GM18507 (cell line): ENCODE measurements at regions not wholly inside any gene's neighbourhood (a gene's known extent, or its start where the extent isn't known, plus 50 kb on each side); places are given as distances from the start of the nearest gene placed in this dataset.
"Not testable (repeated sequence)": the region's sequence is repeated elsewhere in the genome, so short reads cannot be mapped to it uniquely, and the experiment has no call there.

Source experiments
- DNase-seq: peaks from one replicate; pipeline ENCODE4 v3.0.0; 2011; ENCODE audit warnings: low read depth; ENCODE audit not compliant: insufficient read length; ENCODE audit errors: extremely low spot score
- FAIRE-seq: peaks from 2 replicates; lab custom pipeline; 2011; peaks lifted over from hg19 to GRCh38; lab: Jason Lieb, UNC

DNA sequence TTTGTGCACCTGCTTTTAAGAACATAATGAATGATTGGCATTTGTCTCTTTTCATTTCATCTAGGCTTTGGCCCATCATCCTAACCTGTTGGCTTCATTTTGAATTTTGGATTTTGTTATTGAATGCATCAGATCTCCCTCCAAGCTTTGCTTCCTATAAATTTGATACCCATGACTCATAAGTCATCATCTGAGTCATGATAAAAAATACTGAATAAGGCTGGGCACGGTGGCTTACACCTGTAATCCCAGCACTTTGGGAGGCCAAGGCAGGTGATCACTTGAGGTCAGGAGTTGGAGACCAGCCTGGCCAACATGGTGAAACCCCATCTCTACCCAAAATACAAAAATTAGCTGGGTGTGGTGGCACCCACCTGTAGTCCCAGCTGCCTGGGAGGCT lies 139.5 kb upstream of the CRHR1 start:
- FAIRE-seq, result not testable (repeated sequence)

DNA sequence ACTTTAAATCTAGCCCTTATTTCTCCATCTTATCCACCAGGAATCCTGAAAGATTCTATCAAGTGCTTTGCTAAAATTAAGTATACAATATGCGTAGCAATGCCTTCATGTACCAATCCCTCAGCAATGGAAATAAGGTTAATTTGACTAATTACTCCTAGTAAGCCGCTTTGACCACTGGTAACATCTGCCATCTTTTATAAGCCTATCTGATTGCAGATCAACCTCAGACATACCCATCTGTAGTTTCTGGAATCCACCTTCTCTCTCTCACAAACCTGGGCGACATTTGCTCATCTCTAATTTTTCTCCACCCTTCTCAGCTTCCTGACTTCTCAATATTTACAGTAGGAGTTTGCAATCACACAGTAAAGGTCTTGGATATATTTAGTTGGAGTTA lies 138.8 kb upstream of the CRHR1 start:
- FAIRE-seq, result no peak
- no peak for DNase-seq

More for the DNA sequence above, 139.5 kb upstream of the CRHR1 start:
- not testable (repeated sequence) for DNase-seq

DNA sequence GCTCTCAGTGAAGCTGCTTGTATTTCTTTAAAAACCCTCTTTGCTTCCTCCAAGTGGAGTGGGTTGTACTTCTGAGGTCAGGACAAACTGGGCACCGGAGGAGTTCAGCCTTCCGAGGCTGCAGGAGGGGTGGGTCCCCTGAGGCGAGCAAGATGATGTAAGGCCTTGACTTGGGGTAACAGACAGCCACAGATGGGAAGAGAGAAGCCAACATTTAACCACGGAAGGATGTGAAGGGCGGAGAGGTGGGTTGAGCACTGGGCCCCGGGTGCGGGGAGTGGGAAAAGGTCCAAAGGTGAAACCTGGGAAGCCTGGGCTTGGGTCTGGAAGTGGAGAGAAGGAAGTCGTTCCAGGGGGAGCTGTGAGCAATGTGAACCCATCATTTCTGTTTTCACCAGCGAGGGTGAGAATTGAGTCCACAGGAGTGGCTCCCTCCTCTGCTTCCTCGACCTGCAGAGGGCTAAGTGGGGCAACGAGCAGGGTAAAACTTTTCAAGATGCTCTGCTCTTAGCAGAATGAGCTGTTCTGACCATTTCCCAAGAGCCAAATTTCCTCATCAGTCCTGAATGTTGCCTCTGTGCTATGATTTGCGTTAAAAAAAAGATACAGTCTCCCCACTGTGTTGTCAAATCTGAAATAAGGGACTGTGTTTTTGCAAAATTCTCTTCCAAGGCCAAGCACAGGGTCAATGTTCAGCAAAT lies 137.7 kb upstream of the CRHR1 start:
- DNase-seq, result no peak

DNA sequence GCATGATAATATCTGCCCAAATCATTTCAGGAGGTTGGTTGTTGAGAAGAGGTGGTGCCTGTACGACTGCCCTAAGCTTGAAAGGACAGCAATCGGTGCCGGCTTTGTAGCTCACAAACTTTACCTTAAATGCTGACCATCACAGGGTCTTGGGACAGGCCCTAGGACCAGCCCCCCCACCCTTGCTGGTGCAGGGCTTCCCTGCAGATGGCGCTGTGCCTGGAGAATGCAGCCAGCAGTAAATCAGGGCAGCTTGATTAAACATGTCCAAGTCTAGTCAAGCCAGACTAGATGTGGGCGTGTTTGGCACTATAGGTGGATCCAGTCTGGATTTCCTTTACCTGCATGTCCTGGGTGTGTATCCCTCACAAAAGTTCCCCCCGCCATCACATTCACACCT lies 135.5 kb upstream of the CRHR1 start:
- no peak for DNase-seq
- FAIRE-seq, result no peak

More for the DNA sequence above, 137.7 kb upstream of the CRHR1 start:
- FAIRE-seq, result no peak

DNA sequence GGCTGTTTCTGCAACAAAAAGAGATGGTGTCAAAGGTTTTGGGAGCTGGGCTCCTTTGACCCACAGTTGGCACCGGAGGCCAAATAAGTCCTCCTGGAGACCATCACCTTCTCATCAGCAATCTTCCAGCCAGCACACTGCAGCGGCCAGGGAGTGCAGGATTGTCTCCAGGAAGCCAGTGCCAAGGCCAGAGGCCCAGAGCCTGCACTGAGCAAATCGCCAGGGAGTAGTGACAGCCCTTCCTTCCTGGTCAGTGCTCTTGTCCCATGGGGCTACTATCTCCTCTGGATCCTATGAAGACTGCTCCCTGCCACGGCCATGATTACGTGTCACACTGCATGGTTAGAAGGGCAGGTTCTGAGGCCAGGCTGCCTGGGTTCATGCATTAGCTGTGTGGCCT lies 134.3 kb upstream of the CRHR1 start:
- no peak for DNase-seq

DNA sequence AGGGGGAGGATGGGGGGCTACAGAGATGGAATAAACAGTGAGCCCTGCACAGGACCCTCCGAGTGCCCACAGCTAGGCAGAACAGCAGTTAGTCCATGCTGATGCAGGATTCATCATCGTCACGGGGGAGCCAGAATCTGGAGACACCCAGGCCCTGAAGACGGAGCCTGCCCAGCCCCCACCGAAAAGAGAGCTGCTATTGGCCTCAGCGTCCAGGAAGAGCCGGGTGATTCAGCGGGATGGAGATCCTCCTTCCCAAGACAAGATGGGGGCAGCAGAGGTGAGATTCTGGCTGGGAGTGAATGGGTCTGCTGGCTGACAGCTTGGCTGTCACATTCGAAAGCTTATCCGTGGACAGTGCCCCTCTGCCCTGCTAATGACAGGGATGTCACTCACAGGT lies 133.6 kb upstream of the CRHR1 start:
- no peak for DNase-seq
- FAIRE-seq, result no peak

More for the DNA sequence above, 134.3 kb upstream of the CRHR1 start:
- no peak for FAIRE-seq

DNA sequence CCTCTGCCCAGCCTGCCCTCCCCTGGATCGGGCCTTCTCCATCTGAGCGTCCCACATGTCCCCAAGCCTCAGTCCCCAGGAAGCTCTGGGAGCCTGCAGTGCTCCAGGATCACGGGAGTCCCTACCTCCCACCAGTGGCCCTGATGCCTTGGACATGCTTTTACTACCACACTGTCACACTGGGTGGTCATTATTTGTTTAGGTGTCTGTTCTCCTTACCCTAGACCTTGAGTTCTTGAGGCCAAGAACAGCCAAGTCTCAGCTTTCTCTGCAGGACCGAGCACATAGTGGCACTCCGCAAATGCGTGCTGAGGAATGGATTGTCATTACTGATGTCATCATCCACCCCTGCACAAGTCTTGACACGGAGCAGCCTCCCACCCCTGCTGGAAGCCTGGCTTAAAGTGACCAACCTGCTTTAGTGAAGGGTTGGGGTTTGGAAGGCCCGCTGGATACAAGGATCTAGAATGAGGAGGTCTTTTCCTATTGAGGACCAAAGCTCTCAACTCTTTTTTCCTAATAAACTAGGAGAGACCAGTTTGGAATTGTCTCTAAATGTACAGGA lies 132.9 kb upstream of the CRHR1 start:
- FAIRE-seq (no peak), DNase-seq (no peak)

DNA sequence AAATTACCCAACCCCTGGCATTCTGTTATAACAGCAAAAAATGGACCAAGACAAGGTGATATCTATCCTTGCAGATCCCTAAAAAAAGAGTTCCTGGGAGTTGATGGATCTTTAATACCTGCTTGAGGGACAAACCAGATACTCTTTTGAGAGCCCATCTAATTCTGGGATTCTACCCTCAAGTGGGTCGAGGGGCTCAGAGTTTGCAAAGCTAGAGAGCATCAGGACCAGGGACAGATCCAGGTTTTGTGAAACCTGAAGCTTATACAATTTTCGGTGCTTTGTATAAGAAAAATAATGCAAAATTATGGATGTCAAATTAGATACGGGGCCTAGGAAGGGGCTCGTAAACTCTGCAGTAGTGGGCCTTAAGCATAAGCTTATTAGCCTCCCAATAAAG lies 130.5 kb upstream of the CRHR1 start:
- DNase-seq (no peak), FAIRE-seq (no peak)

DNA sequence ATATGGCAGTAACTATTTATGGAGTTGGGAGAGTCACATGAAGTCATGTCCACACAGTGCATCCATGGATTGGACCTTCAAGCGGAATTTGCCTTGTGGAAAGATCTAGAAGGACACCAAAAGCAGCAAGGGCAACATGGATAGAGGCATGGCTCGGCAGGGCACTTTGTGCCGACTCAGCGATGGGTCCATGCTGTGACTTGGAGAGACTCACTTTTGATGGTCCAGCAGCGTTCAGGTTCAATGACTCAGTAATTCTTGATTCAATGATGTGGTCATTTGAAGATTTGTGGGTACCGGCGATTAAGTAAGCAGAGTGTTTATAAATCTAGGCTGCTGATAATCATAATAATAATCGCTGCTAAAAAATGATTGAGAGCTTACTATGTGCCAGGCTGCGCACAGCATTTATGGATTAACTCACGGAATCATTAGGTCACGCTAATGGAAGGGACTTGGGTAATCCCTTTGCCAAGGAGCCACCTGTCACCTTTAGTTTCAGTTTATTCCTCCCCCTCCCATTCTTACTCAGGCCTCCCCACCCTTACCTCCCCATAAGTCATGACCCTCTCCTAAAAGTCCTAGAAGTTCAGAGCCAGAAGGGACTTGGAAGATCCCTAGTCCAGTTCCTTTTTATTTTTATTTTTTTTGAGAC lies 127.5 kb upstream of the CRHR1 start:
- FAIRE-seq (no peak), DNase-seq (no peak)

DNA sequence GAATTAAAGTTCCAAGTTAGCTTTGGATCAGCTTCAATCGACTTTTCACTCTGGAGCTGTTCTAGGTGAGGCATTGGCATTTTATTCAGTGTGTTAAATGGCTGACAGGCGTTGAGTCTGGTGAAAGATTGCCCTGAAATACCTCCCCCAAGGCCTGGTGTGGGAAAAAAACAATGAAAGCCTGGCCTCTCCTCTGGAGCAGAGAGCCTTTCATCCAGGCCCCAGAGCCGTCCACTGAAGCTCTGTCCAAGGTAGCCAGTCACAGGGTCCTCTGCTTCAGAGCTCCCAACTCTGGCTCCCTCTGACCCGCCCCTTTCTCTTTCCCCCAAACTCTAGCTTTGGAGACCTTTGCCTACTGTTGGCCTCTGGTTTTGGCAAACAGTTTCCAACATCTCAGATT lies 123.6 kb upstream of the CRHR1 start:
- no peak for FAIRE-seq
- no peak for DNase-seq

DNA sequence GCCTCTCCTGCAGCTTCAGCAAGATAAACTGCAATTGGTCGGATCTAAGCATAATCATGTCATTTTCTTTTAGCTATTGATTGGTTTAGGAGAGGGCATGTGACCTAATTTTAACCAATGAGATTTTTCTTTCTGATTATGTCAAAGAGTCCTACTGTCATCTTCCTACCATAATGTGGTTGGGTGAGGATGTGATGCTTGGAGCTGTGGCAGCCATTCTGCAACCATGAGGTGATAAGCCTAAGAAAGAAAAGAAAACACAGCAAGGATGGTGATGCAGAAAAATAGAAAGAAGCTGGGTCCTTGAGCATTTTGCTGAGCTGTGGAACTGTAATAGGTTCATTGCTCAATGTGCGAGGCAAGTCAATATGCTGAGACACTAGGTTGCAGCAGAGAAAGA lies 121.7 kb upstream of the CRHR1 start:
- FAIRE-seq (no peak), DNase-seq (no peak)

DNA sequence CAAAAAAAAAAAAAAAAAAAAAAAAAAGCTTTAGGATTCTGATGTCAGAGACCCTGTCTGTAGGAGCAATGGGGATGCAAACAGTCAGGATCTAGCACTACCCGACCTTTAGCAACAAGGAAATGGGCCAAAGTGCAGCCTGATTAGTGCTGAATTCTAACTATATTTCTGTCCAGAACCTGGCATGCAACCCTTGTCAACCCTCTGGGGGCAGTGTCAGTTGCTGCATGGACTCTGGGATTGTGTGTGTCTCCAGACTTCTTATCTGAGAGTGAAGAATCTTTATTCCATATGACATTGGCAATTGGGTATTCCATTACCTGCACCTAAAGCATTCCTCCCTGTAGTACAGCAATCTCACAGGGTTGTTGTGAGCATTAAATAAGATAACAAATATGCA lies 120.3 kb upstream of the CRHR1 start:
- FAIRE-seq (no peak), DNase-seq (no peak)

DNA sequence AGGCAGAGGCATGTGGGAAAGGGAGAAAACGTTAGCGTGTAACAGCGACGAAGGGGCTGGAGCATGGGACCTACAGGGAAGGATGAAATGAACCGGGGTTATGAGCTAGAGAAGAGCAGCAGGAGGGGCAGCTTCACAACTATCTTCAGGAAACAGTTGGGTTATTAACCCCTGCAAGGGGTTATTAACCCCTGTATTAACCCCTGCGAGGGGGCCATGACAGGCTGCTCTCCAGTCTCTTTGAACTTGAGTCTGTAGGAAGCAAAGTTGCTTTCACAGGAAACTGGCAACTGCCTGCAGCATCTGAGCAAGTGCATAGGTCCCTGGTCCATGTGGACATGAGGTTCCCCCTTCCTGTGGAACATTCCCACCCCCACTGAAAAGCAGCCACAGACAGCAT lies 119.2 kb upstream of the CRHR1 start:
- no peak for FAIRE-seq
- no peak for DNase-seq

DNA sequence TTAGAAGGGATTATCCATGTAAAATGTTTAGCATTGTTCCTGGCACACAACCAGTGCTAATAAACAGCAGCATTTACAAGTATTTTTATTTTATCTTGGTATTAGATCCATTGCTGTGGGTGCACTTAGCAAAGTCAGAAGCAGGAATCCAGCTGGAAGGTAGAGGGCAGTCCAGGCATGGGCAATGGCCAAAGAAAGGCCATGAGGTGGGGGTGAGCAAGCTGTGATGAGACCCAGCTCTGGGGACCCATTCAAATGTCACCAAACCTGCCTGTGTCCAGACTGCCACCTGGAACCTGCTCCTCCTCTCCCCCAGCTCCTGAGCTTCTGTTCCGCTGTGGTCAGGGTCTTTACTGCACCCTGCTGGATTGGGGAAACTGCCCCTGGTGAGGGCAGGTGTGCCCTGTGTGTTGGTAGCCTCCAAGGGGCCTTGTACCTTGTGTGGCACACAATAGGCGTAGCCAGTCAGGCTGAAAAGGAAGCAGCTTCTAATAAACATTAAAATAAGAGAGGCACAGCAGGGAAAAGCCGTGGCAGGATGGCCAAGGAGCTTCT lies 118.0 kb upstream of the CRHR1 start:
- DNase-seq, result no peak

DNA sequence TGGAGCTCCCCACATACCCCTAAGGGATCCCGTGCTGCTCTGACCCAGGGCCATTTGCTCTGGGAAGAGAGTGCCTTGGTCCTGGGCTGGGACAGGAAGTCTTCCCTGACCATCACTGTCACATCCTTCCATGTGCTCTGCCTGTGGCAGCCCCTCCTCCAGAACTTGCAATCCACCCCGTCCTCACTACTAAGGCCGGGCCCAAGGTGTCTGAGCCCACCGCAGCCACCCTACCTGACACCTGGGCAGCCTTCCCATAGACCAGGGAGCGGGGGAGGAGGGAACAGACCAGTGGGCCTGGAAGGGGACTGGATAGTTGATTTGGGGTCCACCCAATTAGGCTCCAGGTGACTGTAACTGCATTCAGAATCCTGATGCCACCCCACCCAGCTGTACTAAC lies 117.5 kb upstream of the CRHR1 start:
- no peak for DNase-seq
- no peak for FAIRE-seq

More for the DNA sequence above, 118.0 kb upstream of the CRHR1 start:
- no peak for FAIRE-seq

DNA sequence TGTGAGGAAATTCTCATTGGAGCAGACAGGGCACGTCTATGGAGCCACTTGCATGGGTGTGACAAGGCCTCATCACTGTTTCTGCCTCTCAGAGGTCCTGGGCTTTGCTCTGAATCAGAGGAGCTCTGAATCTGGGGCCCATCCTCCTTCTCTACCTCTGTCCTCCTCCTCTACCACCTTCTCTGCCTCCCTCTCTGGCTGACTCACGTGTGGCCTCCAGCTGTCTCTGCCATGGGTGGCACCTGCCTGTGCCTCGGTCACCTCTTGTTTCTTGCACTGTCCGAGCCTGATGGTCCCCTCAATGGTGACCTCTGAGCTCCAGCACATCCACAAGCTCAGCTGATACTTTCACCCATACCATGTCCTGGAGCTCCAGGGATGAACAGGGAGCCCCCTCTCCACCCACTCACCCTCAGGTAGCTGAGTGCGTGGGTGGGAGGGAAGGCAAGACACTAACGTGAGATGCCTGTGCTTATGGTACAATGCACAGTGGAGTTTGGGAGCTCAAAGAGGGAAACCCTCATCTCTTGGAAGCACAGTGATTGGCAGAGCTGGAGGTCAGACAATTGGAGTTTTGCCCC lies 116.4 kb upstream of the CRHR1 start:
- FAIRE-seq (no peak), DNase-seq (no peak)

DNA sequence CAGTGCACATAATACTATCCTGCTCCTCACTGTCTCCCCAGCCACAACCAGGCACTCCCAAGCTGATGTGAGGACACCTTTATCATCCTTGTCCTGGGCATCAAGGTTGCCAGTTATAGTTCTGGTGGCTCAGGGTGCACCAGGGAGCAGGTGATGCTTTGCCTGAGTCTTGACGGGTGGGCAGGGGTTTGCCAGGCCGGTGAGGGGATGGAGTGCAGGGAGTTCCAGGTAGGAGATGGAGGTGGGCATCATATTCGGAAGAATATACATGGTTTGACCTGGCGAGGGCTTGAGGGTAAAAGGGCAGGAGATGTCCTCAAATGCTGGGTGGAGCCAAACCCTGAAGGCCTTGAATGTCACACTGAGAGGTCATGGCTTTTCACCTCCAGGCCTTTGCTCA lies 115.8 kb upstream of the CRHR1 start:
- DNase-seq (no peak), FAIRE-seq (no peak)

DNA sequence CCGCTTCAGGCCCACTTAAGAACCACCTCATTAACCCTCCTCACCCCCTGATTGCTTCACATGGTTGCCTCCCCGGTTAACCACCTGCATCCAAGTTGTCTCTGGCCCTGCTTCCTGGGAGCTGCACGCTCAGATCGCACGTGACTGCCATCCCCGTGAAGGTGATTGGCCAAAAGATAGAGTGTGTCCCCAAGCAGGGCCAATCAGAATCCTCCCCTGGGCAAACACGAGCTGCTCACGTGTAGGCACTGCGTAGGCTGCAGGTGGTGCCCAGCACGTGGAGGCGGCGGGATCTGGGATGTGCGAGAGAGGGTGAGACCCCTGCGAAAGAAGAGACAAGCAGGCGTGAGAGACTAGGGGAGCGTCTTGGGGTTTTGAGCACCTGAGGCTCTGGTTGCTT lies 111.8 kb upstream of the CRHR1 start:
- no peak for FAIRE-seq
- no peak for DNase-seq

DNA sequence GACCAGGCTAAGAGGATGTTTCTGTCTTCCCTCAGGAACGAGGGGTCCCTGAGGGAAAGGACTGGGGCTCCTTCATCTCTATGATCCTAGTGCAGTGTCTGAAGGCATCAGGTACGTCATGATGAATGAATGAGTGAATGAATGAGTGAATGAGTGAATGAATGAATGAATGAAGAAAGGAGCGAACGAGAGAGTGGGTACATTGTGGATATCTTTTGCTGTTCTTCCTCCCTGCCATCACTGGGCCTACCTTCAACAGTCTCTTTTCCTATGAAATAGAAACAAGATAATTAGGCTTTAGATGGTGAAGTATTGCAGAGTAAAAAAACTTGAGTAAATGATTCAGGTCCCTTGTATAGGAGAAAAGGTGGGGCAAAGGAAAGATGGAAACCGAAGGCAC lies 111.3 kb upstream of the CRHR1 start:
- FAIRE-seq, result no peak
- no peak for DNase-seq

DNA sequence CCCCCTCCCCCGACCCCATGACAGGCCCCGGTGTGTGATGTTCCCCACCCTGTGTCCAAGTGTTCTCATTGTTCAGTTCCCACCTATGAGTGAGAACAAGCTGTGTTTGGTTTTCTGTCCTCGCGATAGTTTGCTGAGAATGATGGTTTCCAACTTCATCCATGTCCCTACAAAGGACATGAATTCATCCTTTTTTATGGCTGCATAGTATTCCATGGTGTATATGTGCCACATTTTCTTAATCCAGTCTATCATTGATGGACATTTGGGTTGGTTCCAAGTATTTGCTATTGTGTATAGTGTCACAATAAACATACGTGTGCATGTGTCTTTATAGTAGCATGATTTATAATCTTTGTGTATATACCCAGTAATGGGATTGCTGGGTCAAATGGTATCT lies 110.4 kb upstream of the CRHR1 start:
- not testable (repeated sequence) for FAIRE-seq, DNase-seq
